ENCODE measurements at regions not wholly inside any gene's neighbourhood (a gene's known extent, or its start where the extent isn't known, plus 50 kb on each side); places are given as distances from the start of the nearest gene placed in this dataset.
"Not testable (repeated sequence)": the region's sequence is repeated elsewhere in the genome, so short reads cannot be mapped to it uniquely, and the experiment has no call there.

DNA sequence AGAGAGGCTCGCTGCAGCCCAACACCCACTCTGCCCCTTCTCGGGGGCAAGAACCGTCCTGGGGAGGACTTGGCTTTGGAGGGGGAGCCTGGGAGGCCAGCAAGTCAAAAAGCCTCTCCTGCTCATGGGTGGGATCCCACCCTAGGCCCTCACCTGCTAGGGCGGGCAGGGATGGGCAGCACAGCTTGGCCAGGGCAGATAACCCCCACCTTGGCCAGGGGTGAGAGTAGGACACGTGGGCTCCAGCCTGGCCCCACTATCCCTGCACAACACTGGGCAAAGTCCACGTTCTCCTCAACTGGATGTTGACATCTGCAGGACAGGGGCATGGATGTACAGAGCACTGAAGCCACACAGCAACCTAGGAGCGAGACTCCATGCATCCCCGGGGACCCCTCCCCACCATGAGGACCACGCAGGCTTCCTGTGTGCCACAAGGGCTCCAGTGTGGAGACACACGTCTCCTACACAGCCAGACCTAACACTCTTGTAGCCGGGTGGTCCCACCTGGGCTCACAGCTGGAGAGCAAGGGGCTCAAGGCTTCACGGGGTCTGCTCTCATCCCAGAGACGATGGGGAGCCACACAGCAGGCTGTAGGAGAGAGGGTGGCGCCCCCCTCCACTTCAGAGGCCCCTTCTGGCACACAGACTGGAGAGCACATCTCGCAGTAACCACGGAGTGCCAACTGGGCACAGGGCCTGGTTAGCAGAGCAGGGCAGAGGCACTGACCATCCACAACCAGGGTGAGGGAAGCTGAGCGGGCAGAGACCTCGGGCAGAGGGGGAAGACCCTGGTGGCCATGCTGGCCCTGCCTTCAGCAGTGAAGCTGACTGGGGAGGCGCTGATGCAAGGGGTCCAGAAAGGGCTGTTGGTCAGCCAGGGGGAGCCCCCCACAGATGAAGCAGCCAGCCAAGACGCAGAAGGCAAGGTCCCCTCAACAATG lies 171.1 kb downstream of the CRYBB2 start:
- no peak overlapping the region for H3K27ac ChIP-seq
- H3K36me3 ChIP-seq (ENCODE audit: insufficient read depth, low read length): no peaks in the 10 kb centered on the region
- no peak for TF ChIP-seq EZH2 (IDR thresholded peaks at IDR 0.05)
- no peak for TF ChIP-seq POLR2AphosphoS5 (IDR thresholded peaks at IDR 0.05; ENCODE audit: borderline replicate concordance, low read depth, low read length)
- no peak for TF ChIP-seq FOXP2 (optimal IDR thresholded peaks at IDR 0.05; ENCODE audit: control extremely low read depth, extremely low read length, insufficient read depth)
- no peak for DNase-seq (ENCODE audit: low read depth, low spot score)
- no peaks in the 10 kb centered on the region for H3K9me3 ChIP-seq (ENCODE audit: low read depth, low read length)
- H3K9ac ChIP-seq (ENCODE audit: insufficient read length): no peak overlapping the region
- H3K4me3 ChIP-seq: no peak overlapping the region

GRCh38 chr22:25392584-25392983 lies 171.9 kb upstream of the GRK3 start:
- TF ChIP-seq EZH2 (IDR thresholded peaks at IDR 0.05): no peak
- TF ChIP-seq POLR2AphosphoS5 (IDR thresholded peaks at IDR 0.05; ENCODE audit: borderline replicate concordance, low read depth, low read length): no peak
- no peak for TF ChIP-seq FOXP2 (optimal IDR thresholded peaks at IDR 0.05; ENCODE audit: control extremely low read depth, extremely low read length, insufficient read depth)
- Histone ChIP-seq H3K36me3 (ENCODE audit: insufficient read depth, low read length) (no peaks in the 10 kb centered on the region), H3K9me3 (ENCODE audit: low read depth, low read length) (no peaks in the 10 kb centered on the region), H3K27ac (no peak overlapping the region), H3K4me3 (no peak overlapping the region), H3K9ac (ENCODE audit: insufficient read length) (no peak overlapping the region)
- no peak for DNase-seq (ENCODE audit: low read depth, low spot score)

GRCh38 chr22:25393121-25393805 lies 171.2 kb upstream of the GRK3 start:
- Histone ChIP-seq H3K9me3 (ENCODE audit: low read depth, low read length) (no peaks in the 10 kb centered on the region), H3K9ac (ENCODE audit: insufficient read length) (no peak overlapping the region), H3K4me3 (no peak overlapping the region), H3K27ac (no peak overlapping the region), H3K36me3 (ENCODE audit: insufficient read depth, low read length) (no peaks in the 10 kb centered on the region)
- no peak for TF ChIP-seq FOXP2 (optimal IDR thresholded peaks at IDR 0.05; ENCODE audit: control extremely low read depth, extremely low read length, insufficient read depth)
- TF ChIP-seq POLR2AphosphoS5 (IDR thresholded peaks at IDR 0.05; ENCODE audit: borderline replicate concordance, low read depth, low read length): no peak
- TF ChIP-seq EZH2 (IDR thresholded peaks at IDR 0.05): no peak
- DNase-seq (ENCODE audit: low read depth, low spot score): no peak

GRCh38 chr22:25395468-25395867 lies 169.0 kb upstream of the GRK3 start:
- H3K4me3 ChIP-seq: no peak overlapping the region
- no peaks in the 10 kb centered on the region for H3K36me3 ChIP-seq (ENCODE audit: insufficient read depth, low read length)
- TF ChIP-seq EZH2 (IDR thresholded peaks at IDR 0.05): no peak
- TF ChIP-seq FOXP2 (optimal IDR thresholded peaks at IDR 0.05; ENCODE audit: control extremely low read depth, extremely low read length, insufficient read depth): no peak
- no peak for TF ChIP-seq POLR2AphosphoS5 (IDR thresholded peaks at IDR 0.05; ENCODE audit: borderline replicate concordance, low read depth, low read length)
- DNase-seq (ENCODE audit: low read depth, low spot score): no peak
- no peak overlapping the region for H3K9ac ChIP-seq (ENCODE audit: insufficient read length)
- H3K27ac ChIP-seq: no peak overlapping the region
- no peaks in the 10 kb centered on the region for H3K9me3 ChIP-seq (ENCODE audit: low read depth, low read length)

- no peak overlapping the region for H3K4me3 ChIP-seq
- H3K9me3 ChIP-seq (ENCODE audit: low read depth, low read length): no peaks in the 10 kb centered on the region
- H3K36me3 ChIP-seq (ENCODE audit: insufficient read depth, low read length): no peaks in the 10 kb centered on the region
- H3K27ac ChIP-seq: no peak overlapping the region
- H3K9ac ChIP-seq (ENCODE audit: insufficient read length): no peak overlapping the region
- TF ChIP-seq FOXP2 (optimal IDR thresholded peaks at IDR 0.05; ENCODE audit: control extremely low read depth, extremely low read length, insufficient read depth) (no peak), EZH2 (IDR thresholded peaks at IDR 0.05) (no peak), POLR2AphosphoS5 (IDR thresholded peaks at IDR 0.05; ENCODE audit: borderline replicate concordance, low read depth, low read length) (no peak)
- DNase-seq (ENCODE audit: low read depth, low spot score): no peak
These were observed 168.6 kb upstream of the GRK3 start for GRCh38 chr22:25395915-25396314.

GRCh38 chr22:25396615-25397200 lies 167.8 kb upstream of the GRK3 start:
- Histone ChIP-seq H3K27ac (no peak overlapping the region), H3K9ac (ENCODE audit: insufficient read length) (no peak overlapping the region), H3K36me3 (ENCODE audit: insufficient read depth, low read length) (no peaks in the 10 kb centered on the region), H3K9me3 (ENCODE audit: low read depth, low read length) (no peaks in the 10 kb centered on the region), H3K4me3 (no peak overlapping the region)
- TF ChIP-seq EZH2 (IDR thresholded peaks at IDR 0.05) (no peak), FOXP2 (optimal IDR thresholded peaks at IDR 0.05; ENCODE audit: control extremely low read depth, extremely low read length, insufficient read depth) (no peak), POLR2AphosphoS5 (IDR thresholded peaks at IDR 0.05; ENCODE audit: borderline replicate concordance, low read depth, low read length) (no peak)
- no peak for DNase-seq (ENCODE audit: low read depth, low spot score)

DNA sequence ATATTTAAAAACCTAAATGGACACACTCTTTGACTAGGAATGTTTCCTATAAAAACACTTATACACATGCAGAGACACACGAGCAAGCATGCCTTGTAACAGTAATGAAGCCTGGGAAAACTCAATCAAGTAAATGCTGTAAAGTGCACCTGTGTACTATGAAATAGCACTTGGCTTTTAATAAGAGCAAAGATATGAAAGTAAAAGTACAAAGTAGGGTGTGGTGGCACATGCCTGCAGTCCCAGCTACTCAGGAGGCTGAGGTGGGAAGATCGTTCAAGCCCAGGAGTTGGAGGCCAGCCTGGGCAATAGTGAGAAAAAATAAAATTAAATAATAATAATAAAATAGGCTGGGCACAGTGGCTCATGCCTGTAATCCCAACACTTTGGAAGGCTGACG lies 166.9 kb upstream of the GRK3 start:
- no peak overlapping the region for H3K27ac ChIP-seq
- no peak for DNase-seq (ENCODE audit: low read depth, low spot score)
- TF ChIP-seq EZH2 (IDR thresholded peaks at IDR 0.05) (no peak), POLR2AphosphoS5 (IDR thresholded peaks at IDR 0.05; ENCODE audit: borderline replicate concordance, low read depth, low read length) (no peak), FOXP2 (optimal IDR thresholded peaks at IDR 0.05; ENCODE audit: control extremely low read depth, extremely low read length, insufficient read depth) (no peak)
- no peaks in the 10 kb centered on the region for H3K9me3 ChIP-seq (ENCODE audit: low read depth, low read length)
- H3K36me3 ChIP-seq (ENCODE audit: insufficient read depth, low read length): no peaks in the 10 kb centered on the region
- H3K4me3 ChIP-seq: no peak overlapping the region
- H3K9ac ChIP-seq (ENCODE audit: insufficient read length): no peak overlapping the region

DNA sequence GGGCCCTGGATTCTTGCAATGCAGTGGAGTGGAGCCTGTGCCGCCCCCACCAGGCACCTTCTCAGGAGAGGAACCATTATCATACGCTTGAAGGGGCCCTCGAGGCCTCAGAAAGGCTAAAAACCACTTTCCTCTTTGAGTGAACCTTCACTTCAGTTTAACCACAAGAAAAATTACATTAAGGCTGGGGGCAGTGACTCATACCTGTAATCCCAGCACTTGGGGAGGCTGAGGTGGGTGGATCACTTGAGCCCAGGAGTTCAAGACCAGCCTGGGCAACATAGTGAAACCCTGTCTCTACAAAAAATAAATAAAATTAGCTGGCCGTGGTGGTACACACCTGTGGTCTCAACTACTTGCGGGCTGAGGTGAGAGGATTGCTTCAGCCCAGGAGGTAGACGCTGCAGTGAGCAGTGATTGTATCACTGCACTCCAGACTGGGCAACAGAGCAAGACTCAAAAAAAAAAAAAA lies 165.8 kb upstream of the GRK3 start:
- DNase-seq (ENCODE audit: low read depth, low spot score); H3K9ac ChIP-seq (ENCODE audit: insufficient read length); H3K36me3 ChIP-seq (ENCODE audit: insufficient read depth, low read length); H3K4me3 ChIP-seq; H3K9me3 ChIP-seq (ENCODE audit: low read depth, low read length); H3K27ac ChIP-seq: not testable (repeated sequence)
